ENCODE measurements at regions not wholly inside any gene's neighbourhood (a gene's known extent, or its start where the extent isn't known, plus 50 kb on each side); places are given as distances from the start of the nearest gene placed in this dataset.

DNA sequence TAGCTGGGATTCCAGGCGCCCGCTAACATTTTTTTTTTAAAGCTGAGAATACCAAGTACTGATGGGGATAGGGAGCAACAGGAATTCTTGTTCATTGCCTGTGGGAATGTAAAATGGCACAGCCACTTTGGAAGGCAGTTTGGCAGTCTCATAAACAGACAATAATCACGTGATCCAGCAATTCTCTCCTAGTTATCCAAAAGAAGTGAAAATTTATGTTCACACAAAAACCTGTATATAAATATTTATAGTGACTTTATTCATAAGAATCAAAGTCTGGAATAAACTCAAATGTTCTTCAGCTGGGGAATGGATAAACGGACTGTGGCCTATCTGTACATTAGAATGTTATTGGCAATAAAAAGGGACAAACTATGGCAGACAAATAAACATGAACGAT lies 72.5 kb upstream of the NEO1 start:
- no peak for TF ChIP-seq CTCF (IDR thresholded peaks at IDR 0.05)
- no peak for TF ChIP-seq POLR2A (IDR thresholded peaks at IDR 0.05)
